HG02870 (cell line): ENCODE measurements at regions not wholly inside any gene's neighbourhood (a gene's known extent, or its start where the extent isn't known, plus 50 kb on each side); places are given as distances from the start of the nearest gene placed in this dataset.
"Not testable (repeated sequence)": the region's sequence is repeated elsewhere in the genome, so short reads cannot be mapped to it uniquely, and the experiment has no call there.

Source experiments
- ATAC-seq: cut with Tn5 transposase; IDR thresholded peaks from one replicate; pipeline ENCODE4 v1.9.1; 2021; ENCODE audit warnings: mild to moderate bottlenecking, moderate library complexity; ENCODE audit not compliant: unreplicated experiment

GRCh38 chr14:65153101-65153500, 50.8 kb upstream of the MAX start:
- no peak for ATAC-seq

GRCh38 chr14:65156568-65157366, 54.5 kb upstream of the MAX start:
- ATAC-seq = peak; percentile 72

GRCh38 chr14:65159281-65160062, 57.2 kb upstream of the MAX start:
- ATAC-seq = peak; percentile 49

GRCh38 chr14:65160091-65160490, 57.8 kb upstream of the MAX start:
- no peak for ATAC-seq

GRCh38 chr14:65162031-65162430, 59.7 kb upstream of the MAX start:
- no peak for ATAC-seq

- ATAC-seq = no peak
Measured at GRCh38 chr14:65164068-65164824, 61.9 kb upstream of the MAX start.

- no peak for ATAC-seq
Measured at GRCh38 chr14:65164825-65165135, 62.5 kb upstream of the MAX start.

GRCh38 chr14:65167072-65167645, 64.8 kb upstream of the MAX start:
- no peak for ATAC-seq

GRCh38 chr14:65168840-65169239, 66.5 kb upstream of the MAX start:
- ATAC-seq = peak; percentile 12

GRCh38 chr14:65169351-65169750, 67.0 kb upstream of the MAX start:
- peak; percentile 81 for ATAC-seq

GRCh38 chr14:65170318-65170717, 68.0 kb upstream of the MAX start:
- no peak for ATAC-seq

- ATAC-seq = no peak
Measured at GRCh38 chr14:65170768-65171507, 68.6 kb upstream of the MAX start.

GRCh38 chr14:65173973-65174693, 71.8 kb upstream of the MAX start:
- ATAC-seq = no peak

- ATAC-seq = no peak
Measured at GRCh38 chr14:65174783-65175182, 72.5 kb upstream of the MAX start.

GRCh38 chr14:65177551-65177950, 75.2 kb upstream of the MAX start:
- no peak for ATAC-seq

- not testable (repeated sequence) for ATAC-seq
Measured at GRCh38 chr14:65179231-65179630, 76.9 kb upstream of the MAX start.

- peak; percentile 90 for ATAC-seq
Measured at GRCh38 chr14:65179918-65180724, 77.8 kb upstream of the MAX start.

GRCh38 chr14:65180725-65181025, 78.4 kb upstream of the MAX start:
- peak; percentile 2 for ATAC-seq

GRCh38 chr14:65184032-65184764, 81.9 kb upstream of the MAX start:
- ATAC-seq = no peak
